SK-N-MC (cell line): ENCODE measurements at regions not wholly inside any gene's neighbourhood (a gene's known extent, or its start where the extent isn't known, plus 50 kb on each side); places are given as distances from the start of the nearest gene placed in this dataset.

Experiments used
- EZH2 ChIP-seq: fragments of 200-600 bp; sonication (generic); IDR thresholded peaks from one replicate; pipeline ENCODE4 v1.6.1; 2017; ENCODE audit warnings: antibody characterized with exemption
- POLR2AphosphoS5 ChIP-seq: IDR thresholded peaks from 2 replicates; pipeline ENCODE4 v1.6.1; 2012; ENCODE audit warnings: mild to moderate bottlenecking, low read depth, low read length, borderline replicate concordance

DNA sequence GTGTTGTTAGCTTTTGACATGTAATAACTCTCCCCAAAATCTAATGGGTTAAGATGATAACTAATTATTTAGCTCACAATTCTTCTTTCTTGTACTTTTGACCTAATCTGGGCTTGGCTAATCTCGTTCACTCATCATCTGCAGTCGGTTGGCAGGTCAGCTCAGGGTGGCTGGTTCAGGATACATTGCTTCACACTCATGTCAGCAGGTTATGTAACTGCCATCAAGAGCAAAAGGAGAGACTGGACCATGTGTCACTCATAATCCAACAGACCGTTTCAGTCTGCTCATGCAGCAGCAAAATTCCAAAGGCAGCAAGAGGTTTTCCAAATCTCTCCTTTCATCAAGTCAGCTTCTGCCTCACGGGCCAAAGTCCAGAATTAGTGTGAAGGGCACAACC lies 998.4 kb upstream of the CTNND2 start:
- no peak for TF ChIP-seq POLR2AphosphoS5
- TF ChIP-seq EZH2, result no peak
